HCT116 (cell line): ENCODE measurements at regions not wholly inside any gene's neighbourhood (a gene's known extent, or its start where the extent isn't known, plus 50 kb on each side); places are given as distances from the start of the nearest gene placed in this dataset.

Experiments
- ATAC-seq: fragments of 200-7000 bp; cut with Tn5 transposase; 2 replicates; pipeline ENCODE4 v1.9.1; 2020; ENCODE audit warnings: mild to moderate bottlenecking, moderate library complexity
- BruUV-seq: library from RNA; stranded (reverse); fragments of 400-500 nt; replicated peaks from 2 replicates; lab custom pipeline; 2021; lab: Mats Ljungman, UMichigan
- CTCF ChIA-PET: fragments of 300-600 bp; sonication (Branson Sonifier 250); formaldehyde crosslinking; loops from one replicate; lab custom pipeline; 2021; ENCODE audit warnings: antibody characterized with exemption; lab: Charles Lee
- POLR2A ChIA-PET: fragments of 300-600, 350-600 bp; sonication (Branson Sonifier 250); formaldehyde crosslinking; loops from one replicate; lab custom pipeline; 2021; ENCODE audit warnings: antibody characterized with exemption; lab: Charles Lee
- RAD21 ChIA-PET, 2 experiments: fragments of 300-600 bp; sonication (Branson Sonifier 250); formaldehyde crosslinking; loops; one replicate each; lab custom pipeline; 2023; ENCODE audit warnings: low total read pairs in 2 of 2; ENCODE audit not compliant: uncharacterized antibody in 2 of 2, unreplicated experiment in 2 of 2, low non-redundant PET in 1 of 2; lab: Charles Lee
- DNase-seq: peaks from one replicate; pipeline ENCODE4 v3.0.0-alpha.2; 2010; ENCODE audit warnings: low read depth, low spot score
- H2AFZ ChIP-seq: fragments of 200-600 bp; shearing (Covaris generic), sonication (generic); 2 replicates; pipeline ENCODE4 v1.6.1; 2017; ENCODE audit warnings: low read depth, mixed run types, mixed read lengths, antibody characterized with exemption, low read length; ENCODE audit not compliant: poor library complexity, severe bottlenecking
- H3K27ac ChIP-seq: 2 replicates; pipeline ENCODE4 v1.5.1; 2012; ENCODE audit warnings: low read depth, low read length
- H3K27me3 ChIP-seq: fragments of 200-600 bp; sonication (generic); 2 replicates; pipeline ENCODE4 v1.6.1; 2016; ENCODE audit warnings: mixed run types, low read length, mixed read lengths; ENCODE audit not compliant: insufficient read depth
- H3K36me3 ChIP-seq, 2 experiments: fragments of 200-500 bp in 1 of 2; fragments of 200-600 bp in 1 of 2; sonication (Bioruptor generic) in 1 of 2; sonication (generic) in 1 of 2; 2 replicates each; pipeline versions ENCODE4 v1.5.1 to v1.6.1; 2014 to 2016; ENCODE audit warnings: low read length in 2 of 2, inconsistent platforms in 1 of 2, mixed read lengths in 1 of 2, mixed run types in 1 of 2; ENCODE audit not compliant: insufficient read depth in 2 of 2, control insufficient read depth in 1 of 2
- H3K4me1 ChIP-seq, 2 experiments: fragments of 200-600 bp in 1 of 2; sonication (generic) in 1 of 2; 2 replicates each; pipeline versions ENCODE4 v1.5.1 to v1.6.1; 2012 to 2017; ENCODE audit warnings: low read length in 2 of 2, inconsistent platforms in 1 of 2, mild to moderate bottlenecking in 1 of 2, mixed read lengths in 1 of 2, mixed run types in 1 of 2, moderate library complexity in 1 of 2; ENCODE audit not compliant: insufficient read depth in 2 of 2, control insufficient read depth in 1 of 2
- H3K4me2 ChIP-seq: fragments of 200-600 bp; sonication (generic); 2 replicates; pipeline ENCODE4 v1.6.1; 2017; ENCODE audit warnings: mixed run types, low read length, mixed read lengths
- H3K4me3 ChIP-seq, 2 experiments: fragments of 200-600 bp in 1 of 2; sonication (generic) in 1 of 2; replicated peaks in 1 of 2; 2 replicates each; pipeline ENCODE4 v1.5.1; 2011 to 2016; ENCODE audit warnings: low read length in 2 of 2, control low read depth in 1 of 2, low read depth in 1 of 2, mild to moderate bottlenecking in 1 of 2, mixed read lengths in 1 of 2, mixed run types in 1 of 2
- H3K79me2 ChIP-seq: fragments of 200-600 bp; sonication (generic); 2 replicates; pipeline ENCODE4 v1.6.1; 2017; ENCODE audit warnings: mild to moderate bottlenecking, mixed run types, low read length, moderate library complexity, mixed read lengths; ENCODE audit not compliant: insufficient read depth
- H3K9ac ChIP-seq: fragments of 200-600 bp; sonication (generic); 2 replicates; pipeline ENCODE4 v1.6.1; 2016; ENCODE audit warnings: low read length, mixed read lengths
- H3K9me2 ChIP-seq: fragments of 200-600 bp; sonication (generic), shearing (Covaris generic); 2 replicates; pipeline ENCODE4 v1.6.1; 2017; ENCODE audit warnings: mixed run types, mild to moderate bottlenecking, moderate library complexity; ENCODE audit not compliant: insufficient read depth
- H3K9me3 ChIP-seq, 2 experiments: fragments of 200-500 bp in 1 of 2; fragments of 200-600 bp in 1 of 2; sonication (Bioruptor generic) in 1 of 2; sonication (generic) in 1 of 2; 2 replicates each; pipeline ENCODE4 v1.6.1; 2014 to 2017; ENCODE audit warnings: low read length in 2 of 2, mixed read lengths in 2 of 2, inconsistent platforms in 1 of 2, low read depth in 1 of 2, mild to moderate bottlenecking in 1 of 2, mixed run types in 1 of 2, moderate library complexity in 1 of 2; ENCODE audit not compliant: control insufficient read depth in 1 of 2, insufficient read depth in 1 of 2
- H4K20me1 ChIP-seq: fragments of 200-600 bp; sonication (generic), shearing (Covaris generic); 2 replicates; pipeline ENCODE4 v1.6.1; 2017; ENCODE audit warnings: mixed run types, mild to moderate bottlenecking, moderate library complexity; ENCODE audit not compliant: insufficient read depth
- CTCF ChIP-seq, 3 experiments: fragments of 200-600 bp in 1 of 3; sonication (generic) in 1 of 3; IDR thresholded peaks in 2 of 3; conservative IDR thresholded peaks in 1 of 3; 2 replicates each; pipeline ENCODE4 v1.5.1; 2012 to 2017; ENCODE audit warnings: low read depth in 2 of 3, low read length in 2 of 3, antibody characterized with exemption in 1 of 3, borderline replicate concordance in 1 of 3, control low read depth in 1 of 3, mild to moderate bottlenecking in 1 of 3, mixed read lengths in 1 of 3, mixed run types in 1 of 3, moderate library complexity in 1 of 3; ENCODE audit not compliant: insufficient read depth in 1 of 3
- RAD21 ChIP-seq: IDR thresholded peaks from 2 replicates; pipeline ENCODE4 v1.6.1; 2012; ENCODE audit warnings: low read depth, mild to moderate bottlenecking
- SP1 ChIP-seq: IDR thresholded peaks from 2 replicates; pipeline ENCODE4 v1.6.1; 2012; ENCODE audit warnings: low read depth
- TCF7L2 ChIP-seq: IDR thresholded peaks from 2 replicates; pipeline ENCODE4 v1.7.0; 2011; ENCODE audit warnings: borderline replicate concordance, inconsistent platforms; ENCODE audit not compliant: insufficient read depth, insufficient read length; ENCODE audit errors: extremely low read depth
- ZBTB33 ChIP-seq: IDR thresholded peaks from 2 replicates; pipeline ENCODE4 v1.6.1; 2011; ENCODE audit warnings: mild to moderate bottlenecking, low read length, moderate library complexity; ENCODE audit not compliant: insufficient replicate concordance; ENCODE audit errors: extremely low read depth
- intact Hi-C: fragments of 100-400 bp; cut with micrococcal nuclease; formaldehyde crosslinking; loops from 2 replicates; pipeline ENCODE4 v1.10.0; 2022

GRCh38 chr6:28767691-28768090 is 156.1 kb downstream of the TRIM27 start:
- Histone ChIP-seq H3K27me3 (no peaks in the 10 kb centered on the region), H3K4me2 (no peak overlapping the region), H3K4me3 (no peak overlapping the region), H3K36me3 (no peaks in the 10 kb centered on the region), H2AFZ (no peak overlapping the region), H3K27ac (no peak overlapping the region), H3K9ac (no peak overlapping the region), H3K9me2 (no peaks in the 10 kb centered on the region), H3K79me2 (no peaks in the 10 kb centered on the region), H3K9me3 (no peaks in the 10 kb centered on the region), H3K4me1 (peaks cover 16 to 30% of the 10 kb centered on the region in 2 experiments), H4K20me1 (no peaks in the 10 kb centered on the region)
- ChIA-PET CTCF (no interaction called here), RAD21 (no interaction called here), POLR2A (no interaction called here)
- TF ChIP-seq CTCF (IDR thresholded peaks at IDR 0.05 in 2 of 3, conservative IDR thresholded peaks at IDR 0.05 in 1 of 3; ENCODE audit: borderline replicate concordance in 1 of 3, insufficient read depth in 1 of 3, low read depth in 2 of 3, low read length in 2 of 3) (no peak), TCF7L2 (no peak), SP1 (no peak), RAD21 (no peak), ZBTB33 (no peak)
- ATAC-seq = no peak
- BruUV-seq = no TSS peak
- DNase-seq = no peak
- intact Hi-C loops = no loop called here
